HG03039 (cell line): ENCODE measurements at regions not wholly inside any gene's neighbourhood (a gene's known extent, or its start where the extent isn't known, plus 50 kb on each side); places are given as distances from the start of the nearest gene placed in this dataset.
"Not testable (repeated sequence)": the region's sequence is repeated elsewhere in the genome, so short reads cannot be mapped to it uniquely, and the experiment has no call there.

Source experiments
- ATAC-seq: cut with Tn5 transposase; IDR thresholded peaks from one replicate; pipeline ENCODE4 v1.9.1; 2021; ENCODE audit warnings: mild to moderate bottlenecking, moderate library complexity; ENCODE audit not compliant: unreplicated experiment

- ATAC-seq: no peak
Observed at GRCh38 chr12:75685617-75686225, 174.3 kb upstream of the KRR1 start.

DNA sequence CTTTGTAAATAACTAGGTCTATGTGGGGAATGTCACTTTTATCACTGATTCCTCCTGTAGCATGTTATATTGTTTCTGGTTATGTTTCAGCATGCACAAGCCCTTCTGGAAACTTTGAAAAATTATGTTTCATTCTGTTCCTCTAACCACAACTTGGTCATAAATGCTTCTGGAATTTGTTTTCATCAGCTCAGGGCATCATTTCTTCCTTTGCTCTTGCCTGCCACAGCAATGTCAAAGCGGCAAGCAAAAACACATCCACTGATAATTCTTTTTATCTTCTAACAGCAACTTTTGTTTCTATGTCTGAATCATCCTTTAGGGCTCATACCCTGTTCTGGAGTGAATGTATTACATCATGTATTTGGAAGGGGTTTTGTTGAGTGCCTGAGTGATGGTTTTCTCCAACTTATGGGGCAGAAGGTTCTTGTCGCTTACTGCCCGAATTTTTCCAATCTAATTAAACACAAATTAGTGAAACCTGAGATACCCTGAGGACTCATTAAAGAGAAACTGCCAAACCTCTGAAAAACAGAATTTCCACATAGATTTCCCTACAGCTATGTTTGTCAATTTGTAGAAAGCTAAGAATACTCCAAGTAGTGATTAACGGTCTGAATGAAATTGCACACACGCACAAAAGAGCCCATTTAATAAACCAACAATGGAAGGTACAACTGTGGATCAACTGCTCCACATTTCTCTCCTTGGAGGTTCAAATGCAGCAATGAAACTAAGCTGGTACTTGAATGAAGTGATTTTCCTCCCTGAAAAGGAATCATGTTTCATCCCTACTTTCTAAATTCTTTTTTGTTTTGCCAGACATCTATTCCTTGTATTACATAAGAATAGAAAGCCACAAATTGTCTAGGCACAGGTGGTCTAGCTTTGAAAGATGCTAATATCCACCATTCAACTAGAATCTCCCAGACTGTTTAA lies 173.5 kb upstream of the KRR1 start:
- ATAC-seq: no peak

DNA sequence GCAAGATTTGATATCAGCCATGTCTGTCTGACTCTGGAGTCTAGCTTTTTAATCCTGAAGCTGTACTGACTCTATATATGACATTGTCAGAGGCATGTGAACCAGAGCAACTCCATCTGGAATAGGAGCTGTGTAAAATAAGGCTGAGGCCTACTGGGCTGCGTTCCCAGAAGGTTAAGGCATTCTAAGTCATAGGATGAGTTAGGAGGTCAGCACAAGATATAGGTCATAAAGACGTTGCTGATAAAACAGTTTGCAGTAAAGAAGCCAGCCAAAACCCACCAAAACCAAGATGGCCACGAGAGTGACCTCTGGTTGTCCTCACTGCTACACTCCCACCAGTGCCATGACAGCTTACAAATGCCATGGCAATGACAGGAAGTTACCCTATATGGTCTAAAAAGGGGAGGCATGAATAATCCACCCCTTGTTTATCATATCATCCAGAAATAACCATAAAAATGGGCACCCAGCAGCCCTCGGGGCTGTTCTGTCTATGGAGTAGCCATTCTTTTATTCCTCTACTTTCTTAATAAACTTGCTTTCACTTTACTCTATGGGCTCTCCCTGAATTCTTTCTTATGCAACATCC lies 172.7 kb upstream of the KRR1 start:
- ATAC-seq: not testable (repeated sequence)

DNA sequence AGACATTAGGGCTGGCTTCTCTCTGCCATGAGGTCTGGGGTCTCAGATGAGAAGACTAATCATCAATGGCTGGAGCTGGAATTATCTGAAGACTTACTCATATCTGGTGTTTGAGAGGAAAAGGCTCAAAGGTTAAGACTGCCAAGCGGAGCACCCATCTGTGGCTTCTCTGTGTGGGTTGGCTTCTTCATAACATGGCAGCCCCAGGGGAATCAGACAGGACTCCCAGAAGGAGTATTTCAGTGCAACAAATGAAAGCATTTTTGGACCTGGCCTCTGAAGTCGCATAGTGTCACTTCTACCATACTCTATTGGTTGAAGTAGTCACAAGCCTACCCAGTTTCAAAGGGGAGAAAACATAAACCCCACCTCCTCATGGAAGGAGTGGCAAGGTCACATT lies 171.8 kb upstream of the KRR1 start:
- no peak for ATAC-seq

DNA sequence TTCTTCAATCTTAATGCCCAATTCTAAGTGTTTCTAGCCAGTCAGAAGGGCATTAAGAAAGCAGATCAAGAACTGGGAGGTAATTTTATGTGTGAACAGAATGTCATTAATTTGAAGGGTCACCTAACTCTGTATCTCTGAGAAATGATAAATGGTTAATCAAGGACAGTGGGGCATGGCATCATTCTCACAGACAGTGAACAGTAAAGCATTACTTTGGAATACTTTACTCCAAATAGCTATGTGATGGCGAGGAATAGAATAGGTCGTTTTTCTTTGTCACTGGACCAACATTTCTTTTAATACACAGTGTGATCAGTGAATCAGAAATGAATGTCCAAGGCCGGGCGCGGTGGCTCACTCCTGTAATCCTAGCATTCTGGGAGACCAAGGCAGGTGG lies 166.1 kb upstream of the KRR1 start:
- no peak for ATAC-seq

- no peak for ATAC-seq
Observed at GRCh38 chr12:75674393-75674792, 163.0 kb upstream of the KRR1 start.

GRCh38 chr12:75672200-75672599 lies 160.8 kb upstream of the KRR1 start:
- no peak for ATAC-seq

DNA sequence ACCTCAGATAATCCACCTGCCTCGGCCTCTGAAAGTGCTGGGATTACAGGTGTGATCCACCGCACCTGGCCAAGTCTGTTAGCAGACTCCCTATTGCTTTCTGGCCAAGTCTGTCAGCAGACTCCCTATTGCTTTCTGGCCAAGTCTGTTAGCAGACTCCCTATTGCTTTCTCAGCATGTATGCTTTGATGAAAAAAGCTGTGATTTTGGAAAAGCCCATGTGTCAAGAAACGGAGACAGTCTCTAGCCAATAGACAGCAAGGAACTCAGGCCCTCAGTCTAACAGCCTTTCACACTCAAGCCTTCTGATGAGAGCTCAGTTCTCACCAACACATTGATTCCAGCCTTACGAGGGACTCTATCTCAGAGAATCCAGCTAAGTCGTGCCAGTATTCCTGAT lies 158.8 kb upstream of the KRR1 start:
- no peak for ATAC-seq

DNA sequence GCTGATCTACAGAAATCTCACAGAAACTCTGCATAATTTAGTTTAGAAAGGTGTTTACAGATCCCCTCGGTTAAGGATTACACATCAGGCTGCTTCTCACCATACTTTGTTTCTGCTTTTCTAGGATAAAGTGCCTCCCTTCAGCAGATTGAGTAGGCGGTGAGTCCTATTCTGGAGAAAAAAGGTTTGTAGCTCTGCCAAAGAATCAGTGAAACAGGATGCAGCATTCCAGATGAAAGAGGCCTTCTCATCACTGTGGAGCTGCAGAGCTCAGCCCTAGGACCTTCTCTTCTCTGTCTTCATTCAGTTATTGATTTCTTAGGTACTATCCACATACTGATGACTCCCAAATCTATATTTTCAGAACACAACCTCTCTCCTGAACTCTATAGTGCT lies 155.5 kb upstream of the KRR1 start:
- no peak for ATAC-seq

DNA sequence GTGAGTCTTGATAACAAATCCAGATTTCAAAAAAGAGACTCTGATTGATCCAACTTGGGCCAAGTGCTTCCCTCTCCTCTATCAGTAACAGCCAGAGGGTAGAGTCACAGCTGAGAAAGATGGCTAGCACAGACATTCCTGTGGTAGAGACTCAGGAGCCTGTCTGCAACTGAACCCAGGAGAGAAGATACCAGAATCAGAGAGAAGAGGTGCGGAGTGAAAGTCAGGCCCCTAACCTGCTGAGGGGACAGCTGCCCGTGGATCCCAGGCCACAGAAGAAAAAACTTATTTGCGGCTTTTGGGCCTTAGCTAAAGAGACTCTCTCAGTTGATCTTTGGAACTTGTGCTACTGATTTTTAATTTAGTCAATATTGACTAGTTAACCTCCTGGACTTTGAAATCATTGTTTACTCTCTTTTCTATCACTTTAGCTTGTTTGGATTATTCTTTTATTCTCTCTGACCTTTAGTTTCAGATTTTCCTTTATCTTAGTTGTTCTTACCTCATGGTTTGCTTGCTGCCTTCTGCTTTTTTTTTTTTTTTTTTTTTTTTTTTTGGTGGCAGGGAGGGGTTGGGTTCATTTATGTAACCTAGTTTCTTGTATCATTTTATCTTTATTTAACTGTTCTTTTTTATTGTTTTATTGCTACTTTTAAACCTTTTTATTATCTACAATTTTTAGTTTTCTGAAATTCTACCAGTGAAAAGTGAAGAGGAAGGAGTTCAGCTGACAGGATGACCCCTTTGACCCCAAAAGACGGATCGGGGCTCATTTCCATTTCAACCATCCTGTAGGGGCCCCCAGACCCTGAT lies 154.9 kb upstream of the KRR1 start:
- no peak for ATAC-seq

- ATAC-seq: no peak
Observed at GRCh38 chr12:75665216-75665615, 153.8 kb upstream of the KRR1 start.

- no peak for ATAC-seq
Observed at GRCh38 chr12:75662511-75663159, 151.2 kb upstream of the KRR1 start.

DNA sequence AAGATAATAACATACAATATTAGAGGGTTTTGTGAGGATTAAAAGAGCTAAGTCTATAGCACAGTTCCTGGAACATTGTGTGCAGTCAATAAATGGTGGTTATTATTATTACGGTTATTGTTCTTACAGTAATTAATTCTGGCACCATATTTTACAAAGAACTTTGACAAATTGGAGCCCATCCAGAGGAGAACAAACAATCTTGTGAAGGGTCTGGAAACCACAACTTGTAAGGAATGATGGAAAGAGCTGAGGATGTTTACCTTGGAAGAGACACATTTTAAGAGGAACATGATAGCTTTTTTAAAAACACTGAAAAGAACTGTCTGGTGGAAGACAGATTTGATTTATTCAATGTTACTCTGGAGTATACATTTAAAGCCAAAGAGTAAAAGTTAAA lies 150.5 kb upstream of the KRR1 start:
- ATAC-seq: no peak

DNA sequence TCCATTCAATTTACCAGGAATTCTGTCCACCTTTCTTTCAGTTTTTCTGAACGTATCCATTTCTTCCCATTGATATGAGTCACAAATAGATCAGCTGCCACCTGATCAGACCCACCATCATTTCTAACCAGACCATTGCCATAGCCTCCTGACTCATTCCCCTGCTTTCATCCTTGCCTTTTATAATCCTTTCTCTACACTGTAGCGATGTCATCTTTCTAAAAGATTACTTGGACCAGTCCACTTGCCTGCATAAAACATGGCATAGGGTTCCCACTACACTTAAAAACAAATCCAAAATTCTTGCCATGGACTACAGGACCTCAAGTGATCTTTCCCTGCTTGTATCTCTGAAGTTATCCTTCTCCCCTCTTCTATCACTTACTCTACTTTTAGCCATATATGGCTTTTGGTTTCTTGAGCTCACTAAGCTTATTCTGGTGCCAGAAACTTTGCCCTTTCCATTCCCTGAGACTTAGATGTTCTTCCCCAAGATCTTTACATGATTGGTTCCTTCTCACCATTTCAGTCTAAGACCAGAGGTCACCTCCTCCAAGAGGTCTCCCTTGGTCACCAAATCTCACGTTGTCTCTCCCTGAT lies 149.5 kb upstream of the KRR1 start:
- ATAC-seq: no peak

GRCh38 chr12:75660107-75660530 lies 148.7 kb upstream of the KRR1 start:
- no peak for ATAC-seq

DNA sequence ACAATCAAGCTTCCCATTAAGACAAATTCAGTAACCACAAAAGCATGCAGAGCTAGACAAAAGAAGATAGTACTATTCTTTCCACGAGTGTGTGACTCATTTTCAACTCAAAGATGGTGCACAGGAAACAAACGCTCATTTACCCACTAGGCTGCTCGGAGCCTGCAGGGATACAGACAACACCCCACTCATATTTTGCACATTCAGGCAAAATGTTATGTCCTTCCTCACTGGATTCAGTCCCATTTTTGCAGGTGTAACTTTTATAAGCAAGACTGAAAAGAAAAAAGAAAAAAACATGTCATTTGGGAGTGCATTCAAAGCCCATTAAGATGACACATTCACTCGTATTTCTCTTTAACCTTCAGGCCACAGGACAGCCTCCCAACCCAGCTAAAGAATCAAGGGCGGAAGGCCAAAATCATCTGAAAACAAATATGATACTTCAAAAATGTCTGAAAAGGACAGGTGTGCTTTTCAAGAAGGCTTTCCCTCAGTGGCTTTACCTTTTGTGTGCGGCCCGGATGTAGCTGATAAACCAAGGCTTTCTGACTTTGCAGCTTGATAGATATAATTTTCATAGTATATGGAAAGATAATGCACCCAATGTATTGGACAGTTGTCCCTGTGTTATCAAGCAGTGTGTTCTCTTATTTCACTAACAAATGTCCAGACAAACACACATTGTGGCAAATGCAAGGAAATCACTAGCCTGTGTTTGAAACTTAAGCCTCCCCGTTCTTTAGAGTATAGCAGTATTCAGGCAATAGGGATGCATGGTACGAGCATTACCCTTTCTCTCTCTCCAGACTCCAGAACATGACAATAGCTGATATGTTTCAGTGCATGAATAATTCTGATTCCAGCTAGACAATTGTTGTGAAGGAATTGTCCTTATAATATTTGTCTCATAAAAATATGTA lies 147.8 kb upstream of the KRR1 start:
- no peak for ATAC-seq

DNA sequence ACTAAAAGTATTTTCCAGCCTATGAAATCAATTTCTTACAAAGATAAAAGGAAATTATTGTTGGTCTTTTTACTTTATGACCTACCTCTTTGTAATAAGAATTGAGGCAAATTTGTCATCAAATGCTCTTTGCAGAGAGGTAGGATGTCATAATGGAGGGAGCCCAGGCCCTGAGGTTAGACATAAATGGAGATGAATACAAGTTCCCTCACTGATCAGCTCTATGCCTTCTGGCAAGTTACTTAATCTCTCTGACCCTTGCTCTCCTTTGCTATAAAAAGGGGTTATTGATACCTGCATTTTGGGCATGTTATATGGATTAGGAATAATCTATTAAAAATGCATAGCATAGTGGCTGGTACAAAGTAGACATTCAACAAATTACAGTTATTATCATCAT lies 146.9 kb upstream of the KRR1 start:
- no peak for ATAC-seq

DNA sequence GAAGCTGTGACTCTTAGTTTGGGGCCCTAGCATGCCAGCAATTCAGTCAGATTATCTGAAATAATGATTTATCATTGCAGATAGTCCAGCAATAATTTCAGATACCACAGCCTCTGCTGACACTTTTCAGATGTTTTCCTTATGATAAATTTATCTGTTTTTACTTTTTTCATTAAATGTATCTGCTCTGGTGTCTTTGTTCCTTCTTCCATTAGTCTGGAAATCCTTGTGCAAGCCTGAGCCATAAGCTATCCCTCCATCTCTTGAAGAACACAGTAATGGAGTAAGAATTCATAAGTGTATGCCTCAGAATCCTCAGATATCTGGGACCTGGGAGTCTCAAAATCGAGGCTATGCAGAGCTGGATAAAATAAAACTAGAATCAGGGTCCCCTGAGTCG lies 146.4 kb upstream of the KRR1 start:
- ATAC-seq: no peak

GRCh38 chr12:75657354-75657753 lies 145.9 kb upstream of the KRR1 start:
- ATAC-seq: not testable (repeated sequence)
